Erythroblast (primary cell): ENCODE measurements at regions not wholly inside any gene's neighbourhood (a gene's known extent, or its start where the extent isn't known, plus 50 kb on each side); places are given as distances from the start of the nearest gene placed in this dataset.

ENCODE experiments used
- GATA1 ChIP-seq: IDR thresholded peaks from 2 replicates; pipeline ENCODE4 v1.6.1; 2011; ENCODE audit warnings: low read depth, mild to moderate bottlenecking, control low read depth, low read length, moderate library complexity
- POLR2A ChIP-seq: IDR thresholded peaks from 2 replicates; pipeline ENCODE4 v1.6.1; 2011; ENCODE audit warnings: mild to moderate bottlenecking, low read length

DNA sequence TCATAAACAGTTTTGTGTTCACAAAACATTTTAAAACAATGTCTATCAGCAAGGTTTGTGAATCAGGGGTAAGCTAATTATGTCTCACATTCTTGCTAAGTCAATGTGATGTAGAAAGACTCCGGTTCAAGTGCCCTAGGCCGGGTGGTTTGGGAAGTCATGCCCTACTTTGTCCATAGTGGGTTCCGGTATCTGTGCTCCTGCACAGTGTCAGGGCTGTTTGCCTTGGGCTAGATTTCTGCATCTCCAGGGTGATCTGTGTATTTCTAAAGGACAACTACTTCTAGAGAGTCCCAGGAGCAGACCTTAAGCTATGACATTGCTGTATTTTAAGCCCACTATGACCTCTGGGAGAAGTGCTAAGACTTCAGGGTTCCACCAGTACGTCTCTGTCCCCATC, 504.1 kb downstream of the PLXNA4 start:
- no peak for TF ChIP-seq POLR2A
- no peak for TF ChIP-seq GATA1
